ENCODE measurements at regions not wholly inside any gene's neighbourhood (a gene's known extent, or its start where the extent isn't known, plus 50 kb on each side); places are given as distances from the start of the nearest gene placed in this dataset.

GRCh38 chr2:10235909-10236550 is 66.7 kb upstream of the HPCAL1 start:
- H3K79me2 ChIP-seq: no peaks in the 10 kb centered on the region
- TF ChIP-seq, protein P1, sequence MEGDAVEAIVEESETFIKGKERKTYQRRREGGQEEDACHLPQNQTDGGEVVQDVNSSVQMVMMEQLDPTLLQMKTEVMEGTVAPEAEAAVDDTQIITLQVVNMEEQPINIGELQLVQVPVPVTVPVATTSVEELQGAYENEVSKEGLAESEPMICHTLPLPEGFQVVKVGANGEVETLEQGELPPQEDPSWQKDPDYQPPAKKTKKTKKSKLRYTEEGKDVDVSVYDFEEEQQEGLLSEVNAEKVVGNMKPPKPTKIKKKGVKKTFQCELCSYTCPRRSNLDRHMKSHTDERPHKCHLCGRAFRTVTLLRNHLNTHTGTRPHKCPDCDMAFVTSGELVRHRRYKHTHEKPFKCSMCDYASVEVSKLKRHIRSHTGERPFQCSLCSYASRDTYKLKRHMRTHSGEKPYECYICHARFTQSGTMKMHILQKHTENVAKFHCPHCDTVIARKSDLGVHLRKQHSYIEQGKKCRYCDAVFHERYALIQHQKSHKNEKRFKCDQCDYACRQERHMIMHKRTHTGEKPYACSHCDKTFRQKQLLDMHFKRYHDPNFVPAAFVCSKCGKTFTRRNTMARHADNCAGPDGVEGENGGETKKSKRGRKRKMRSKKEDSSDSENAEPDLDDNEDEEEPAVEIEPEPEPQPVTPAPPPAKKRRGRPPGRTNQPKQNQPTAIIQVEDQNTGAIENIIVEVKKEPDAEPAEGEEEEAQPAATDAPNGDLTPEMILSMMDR (IDR thresholded peaks at IDR 0.05): no peak
- H2AFZ ChIP-seq: no peak overlapping the region
- no peaks in the 10 kb centered on the region for H3K9me3 ChIP-seq (ENCODE audit: control insufficient read depth, low read length)
- H3K4me3 ChIP-seq (ENCODE audit: low read depth, low read length): no peak overlapping the region
- no peaks in the 10 kb centered on the region for H3K4me1 ChIP-seq
- H3K27ac ChIP-seq: no peak overlapping the region
- no peak overlapping the region for H3K9ac ChIP-seq
- no peaks in the 10 kb centered on the region for H3K27me3 ChIP-seq (ENCODE audit: control insufficient read depth, insufficient read depth, low read length)
- no peaks in the 10 kb centered on the region for H3K36me3 ChIP-seq (ENCODE audit: control insufficient read depth, insufficient read depth, low read length)
- no peak overlapping the region for H3K4me2 ChIP-seq (ENCODE audit: low read length)

DNA sequence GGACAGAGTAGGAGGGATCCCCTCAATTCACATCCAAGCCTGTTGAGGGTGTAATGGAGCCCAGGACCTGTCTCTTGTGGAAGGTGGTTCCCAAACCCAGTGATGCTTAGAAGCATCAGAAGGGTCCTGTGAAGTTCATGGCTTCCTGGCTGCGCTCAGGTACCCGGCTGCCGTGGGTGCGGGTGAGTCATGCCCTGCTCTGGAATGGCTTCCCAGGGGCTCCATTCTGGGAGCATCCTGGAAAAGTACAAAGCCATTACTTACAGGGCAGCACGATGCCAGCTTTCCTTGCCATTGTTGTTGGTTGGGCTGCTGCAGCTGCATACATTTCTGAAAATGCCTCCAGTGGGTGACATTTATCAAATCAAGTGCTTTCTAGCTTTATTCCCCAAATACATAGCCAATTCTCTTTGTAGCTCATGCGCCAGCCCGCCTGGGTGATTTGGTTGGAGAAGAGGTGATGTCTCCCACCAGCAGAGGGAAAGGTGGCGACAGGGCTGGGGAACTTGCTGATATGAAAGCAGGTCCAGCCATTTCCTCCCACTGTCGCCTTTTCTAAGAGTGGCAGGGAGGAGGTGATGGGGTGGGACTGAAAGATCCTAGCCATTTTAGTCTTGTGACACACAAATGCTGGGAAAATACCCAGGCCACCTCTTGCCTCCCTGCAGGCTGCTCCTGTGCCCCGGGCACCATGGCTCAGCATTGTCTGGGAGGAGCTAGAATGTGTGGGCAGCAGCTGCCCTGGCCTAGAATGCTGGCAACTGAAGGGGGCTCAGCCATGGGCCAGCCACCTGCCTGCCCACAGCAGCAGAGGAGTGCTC is 65.9 kb upstream of the HPCAL1 start:
- Histone ChIP-seq H3K36me3 (ENCODE audit: control insufficient read depth, insufficient read depth, low read length) (no peaks in the 10 kb centered on the region), H3K9me3 (ENCODE audit: control insufficient read depth, low read length) (no peaks in the 10 kb centered on the region), H3K27ac (no peak overlapping the region), H3K4me1 (no peaks in the 10 kb centered on the region), H3K9ac (no peak overlapping the region), H3K27me3 (ENCODE audit: control insufficient read depth, insufficient read depth, low read length) (no peaks in the 10 kb centered on the region), H3K79me2 (no peaks in the 10 kb centered on the region), H3K4me3 (ENCODE audit: low read depth, low read length) (no peak overlapping the region), H2AFZ (no peak overlapping the region), H3K4me2 (ENCODE audit: low read length) (no peak overlapping the region)
- TF ChIP-seq, protein P1 (IDR thresholded peaks at IDR 0.05): no peak

DNA sequence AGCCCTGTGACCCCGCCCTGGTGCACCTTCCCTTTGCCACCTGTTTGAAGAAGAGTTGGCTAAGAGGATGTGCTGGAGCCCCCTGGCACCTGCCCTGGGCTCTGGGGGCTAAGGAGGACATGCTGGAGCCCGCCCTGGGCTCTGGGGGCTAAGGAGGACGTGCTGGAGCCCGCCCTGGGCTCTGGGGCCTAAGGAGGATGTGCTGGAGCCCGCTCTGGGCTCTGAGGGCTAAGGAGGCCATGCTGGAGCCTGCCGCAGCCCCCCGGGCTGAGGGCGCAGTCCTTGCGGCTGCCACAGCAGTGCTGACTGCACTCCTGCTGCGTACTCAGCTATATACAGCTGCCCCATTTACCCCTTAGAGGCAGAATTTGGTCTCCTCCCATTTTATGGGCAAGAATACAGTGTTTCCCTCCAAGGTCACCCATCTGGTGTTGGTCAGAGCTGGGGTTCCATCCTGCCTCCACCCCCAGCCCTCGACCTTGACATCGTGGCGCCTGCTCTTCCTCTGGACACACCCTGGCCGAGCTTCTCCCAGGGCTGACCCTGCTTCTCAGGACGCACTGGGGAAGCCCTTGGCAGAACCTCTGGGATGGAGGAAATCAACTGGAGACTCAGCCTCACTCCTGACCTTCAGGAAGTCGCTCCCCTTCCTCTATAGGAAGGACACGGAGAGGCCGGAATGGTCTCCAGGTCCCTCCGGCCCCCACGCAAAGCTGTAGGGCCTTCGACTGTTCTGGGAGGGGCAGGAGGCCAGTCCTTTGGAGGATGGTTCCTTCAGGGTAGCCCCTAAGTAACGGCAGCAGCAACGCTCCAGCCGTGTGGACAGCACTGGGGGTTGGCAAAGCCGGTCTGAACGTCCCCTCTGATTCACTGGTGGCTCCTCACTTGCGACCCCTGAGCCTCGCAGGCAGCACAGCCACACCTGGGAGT is 65.0 kb upstream of the HPCAL1 start:
- Histone ChIP-seq H3K36me3 (ENCODE audit: control insufficient read depth, insufficient read depth, low read length) (no peaks in the 10 kb centered on the region), H3K27me3 (ENCODE audit: control insufficient read depth, insufficient read depth, low read length) (no peaks in the 10 kb centered on the region), H3K4me1 (no peaks in the 10 kb centered on the region), H3K4me2 (ENCODE audit: low read length) (no peak overlapping the region), H3K4me3 (ENCODE audit: low read depth, low read length) (no peak overlapping the region), H3K9me3 (ENCODE audit: control insufficient read depth, low read length) (no peaks in the 10 kb centered on the region), H3K9ac (no peak overlapping the region), H3K79me2 (no peaks in the 10 kb centered on the region), H2AFZ (no peak overlapping the region), H3K27ac (no peak overlapping the region)
- TF ChIP-seq, protein P1 (IDR thresholded peaks at IDR 0.05): no peak

DNA sequence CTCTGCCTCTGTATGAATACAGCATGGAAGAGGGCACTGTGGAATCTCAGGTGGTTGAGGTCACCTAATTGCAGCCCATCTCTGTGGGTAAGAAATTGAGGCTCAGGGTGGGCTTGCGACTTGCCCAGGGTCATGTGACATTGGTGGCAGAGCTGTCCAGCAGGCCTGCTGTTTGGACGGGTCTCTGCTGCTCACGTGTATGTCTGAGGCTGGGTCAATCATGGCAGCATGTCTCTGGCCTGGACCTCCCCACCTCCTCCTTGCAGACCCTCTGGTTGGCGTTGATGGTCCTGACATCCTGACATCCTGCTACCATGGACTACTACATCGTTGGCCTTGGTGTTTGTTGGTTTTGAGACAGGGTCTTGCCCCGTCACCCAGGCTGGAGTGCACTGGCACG is 64.3 kb upstream of the HPCAL1 start:
- Histone ChIP-seq H3K36me3 (ENCODE audit: control insufficient read depth, insufficient read depth, low read length) (no peaks in the 10 kb centered on the region), H3K9ac (no peak overlapping the region), H2AFZ (no peak overlapping the region), H3K79me2 (no peaks in the 10 kb centered on the region), H3K4me3 (ENCODE audit: low read depth, low read length) (no peak overlapping the region), H3K27me3 (ENCODE audit: control insufficient read depth, insufficient read depth, low read length) (no peaks in the 10 kb centered on the region), H3K4me2 (ENCODE audit: low read length) (no peak overlapping the region), H3K9me3 (ENCODE audit: control insufficient read depth, low read length) (no peaks in the 10 kb centered on the region), H3K4me1 (no peaks in the 10 kb centered on the region), H3K27ac (no peak overlapping the region)
- TF ChIP-seq, protein P1 (IDR thresholded peaks at IDR 0.05): no peak
